GM21423 (cell line): ENCODE measurements at regions not wholly inside any gene's neighbourhood (a gene's known extent, or its start where the extent isn't known, plus 50 kb on each side); places are given as distances from the start of the nearest gene placed in this dataset.

Source experiments
- ATAC-seq: cut with Tn5 transposase; IDR thresholded peaks from one replicate; pipeline ENCODE4 v1.9.1; 2021; ENCODE audit warnings: mild to moderate bottlenecking, moderate library complexity; ENCODE audit not compliant: unreplicated experiment

DNA sequence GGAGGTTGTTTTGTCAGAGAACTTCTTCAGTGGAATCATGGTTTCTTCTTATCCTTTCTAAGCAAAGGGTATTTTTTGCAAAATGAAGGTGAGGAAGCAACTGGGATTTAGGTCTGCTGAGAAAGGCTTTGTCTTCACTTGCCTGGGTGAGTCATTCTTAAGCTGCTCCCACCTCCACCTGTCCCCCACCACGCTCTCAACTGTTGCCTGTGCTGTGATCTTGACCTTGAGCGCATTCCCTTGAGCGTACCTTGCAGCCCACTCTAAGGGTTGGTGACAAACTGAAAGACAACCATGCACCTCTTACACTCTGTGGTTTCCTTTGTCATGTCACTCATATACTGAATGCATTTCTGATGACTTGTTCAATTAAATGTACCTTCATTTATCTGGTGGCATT is 641.1 kb downstream of the RNF144B start:
- ATAC-seq = no peak

DNA sequence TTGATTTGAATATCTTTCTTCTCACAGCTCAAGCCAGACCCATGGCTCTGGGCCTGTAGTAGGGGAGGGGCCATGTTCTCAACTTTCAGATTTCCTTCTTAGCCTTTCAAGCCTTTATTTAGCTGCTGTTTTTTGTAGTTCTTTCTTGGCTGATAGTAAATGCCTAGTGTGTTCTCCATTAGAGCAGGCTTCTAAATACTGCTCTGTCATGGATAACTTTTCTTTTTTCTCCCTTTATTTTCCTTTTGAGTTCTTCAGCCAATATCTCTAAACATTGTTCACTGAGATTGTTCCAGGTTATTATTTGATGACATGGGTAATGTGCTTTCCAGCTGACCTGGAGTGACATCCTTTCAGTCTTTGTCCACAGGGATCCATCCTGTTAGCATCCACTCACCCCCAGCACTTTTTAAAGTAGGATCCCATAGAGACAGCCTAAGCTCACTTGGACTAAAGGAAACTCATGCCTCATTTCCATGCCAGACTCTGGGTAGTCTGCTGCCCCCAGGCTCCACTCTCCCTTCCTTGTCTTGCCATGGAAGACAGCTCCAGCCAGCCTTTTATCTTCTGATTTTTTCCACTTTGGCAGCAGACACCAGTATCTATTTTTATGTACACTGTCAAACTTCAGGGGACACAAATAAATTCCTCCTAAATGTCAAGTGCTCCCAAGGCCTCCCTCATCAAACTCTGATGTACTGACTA is 645.6 kb downstream of the RNF144B start:
- ATAC-seq = no peak

- no peak for ATAC-seq
These were observed 646.5 kb downstream of the RNF144B start for GRCh38 chr6:19033683-19034082.

DNA sequence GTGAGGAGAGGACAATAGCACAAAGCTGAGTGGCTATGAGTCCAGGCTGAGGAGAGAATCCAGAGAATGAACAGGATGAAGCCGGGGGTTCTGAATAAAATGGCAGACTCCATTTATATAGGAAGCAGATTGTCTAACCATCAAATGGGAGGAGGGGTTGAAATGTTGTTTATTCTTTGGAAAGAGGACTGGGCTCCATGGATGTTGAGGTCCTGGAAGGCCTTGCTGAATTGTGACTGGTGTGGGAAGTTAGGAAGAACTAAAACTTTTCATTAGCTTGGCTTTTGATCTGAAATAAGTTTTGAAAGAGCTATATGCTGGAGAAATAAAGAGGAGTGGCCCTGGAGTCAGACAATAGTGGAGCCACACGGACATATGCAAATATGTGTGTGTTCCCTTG is 647.8 kb downstream of the RNF144B start:
- no peak for ATAC-seq

DNA sequence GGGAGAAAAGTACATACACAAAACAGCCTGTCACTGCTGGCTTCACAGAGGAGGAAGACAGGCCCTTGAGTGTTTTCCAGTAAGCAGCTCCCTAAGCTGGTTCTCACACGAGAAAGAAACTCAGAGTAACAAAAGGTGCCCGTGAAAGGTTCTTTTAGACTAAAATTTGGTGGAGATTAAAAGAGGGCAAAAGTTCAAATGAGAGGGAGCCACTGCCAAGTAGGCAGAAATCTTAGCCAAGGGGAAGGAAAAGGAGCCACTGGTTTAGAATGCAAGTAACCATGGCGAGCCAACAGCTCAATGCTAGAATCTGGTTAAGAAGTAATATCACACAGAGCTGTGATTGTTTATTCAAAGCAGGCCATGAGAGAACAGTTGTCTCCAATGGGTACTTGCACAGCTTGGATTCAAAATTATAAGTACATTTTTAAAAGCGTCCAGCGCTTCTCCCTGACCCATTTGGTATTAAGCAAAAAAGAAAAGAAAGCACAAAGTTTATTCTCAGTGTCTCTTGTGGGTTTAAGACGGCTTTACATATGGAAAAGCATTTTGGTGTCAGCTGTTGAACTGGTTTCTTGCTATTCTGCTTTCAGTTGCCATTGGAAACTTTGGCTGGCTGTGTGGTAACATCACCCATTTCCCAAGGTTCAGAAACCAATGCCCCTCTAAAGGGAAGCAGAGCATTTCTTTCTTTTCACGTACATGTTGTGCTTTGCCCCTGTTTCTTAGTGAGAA is 648.5 kb downstream of the RNF144B start:
- no peak for ATAC-seq

GRCh38 chr6:19036196-19036555 is 649.0 kb downstream of the RNF144B start:
- no peak for ATAC-seq

GRCh38 chr6:19037607-19038006 is 650.5 kb downstream of the RNF144B start:
- ATAC-seq = no peak

DNA sequence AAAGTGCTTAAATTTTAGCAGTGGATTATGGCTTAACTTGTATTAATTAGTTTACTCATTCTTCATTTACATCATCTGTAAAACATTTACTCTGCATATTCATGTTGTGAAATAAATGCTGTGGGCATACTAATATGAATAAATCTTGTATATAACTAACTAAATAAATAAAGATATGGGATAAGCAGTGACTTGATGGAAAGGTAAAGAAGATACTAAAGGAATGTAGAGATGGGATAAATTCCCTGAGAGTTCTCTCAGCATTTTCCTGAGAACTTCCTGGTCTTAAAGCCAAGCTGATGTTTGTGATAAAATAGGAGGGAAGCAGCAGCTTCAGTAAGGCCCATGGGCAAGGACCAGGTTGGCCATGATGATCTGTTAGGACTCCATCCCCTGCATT is 652.1 kb downstream of the RNF144B start:
- ATAC-seq = no peak

GRCh38 chr6:19041906-19042305 is 654.8 kb downstream of the RNF144B start:
- no peak for ATAC-seq

DNA sequence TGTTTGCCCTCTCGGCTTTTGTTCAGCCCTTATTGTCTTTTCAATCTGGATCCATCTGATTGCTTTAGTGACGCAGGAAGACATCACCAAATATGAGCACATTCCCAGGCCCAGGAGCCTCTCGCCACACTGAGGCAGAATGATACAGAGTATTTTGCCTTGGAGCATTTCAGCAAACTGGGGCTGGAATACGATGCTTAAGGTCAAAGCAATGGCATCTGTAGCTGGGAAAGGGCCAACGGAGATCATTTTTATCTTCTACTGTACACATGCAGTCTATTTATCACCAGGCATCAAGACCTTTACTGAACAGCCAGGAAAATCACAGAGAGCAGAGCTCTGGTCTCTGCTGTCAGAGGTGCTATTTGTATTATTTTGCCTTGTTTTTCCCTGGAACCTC is 655.3 kb downstream of the RNF144B start:
- no peak for ATAC-seq

DNA sequence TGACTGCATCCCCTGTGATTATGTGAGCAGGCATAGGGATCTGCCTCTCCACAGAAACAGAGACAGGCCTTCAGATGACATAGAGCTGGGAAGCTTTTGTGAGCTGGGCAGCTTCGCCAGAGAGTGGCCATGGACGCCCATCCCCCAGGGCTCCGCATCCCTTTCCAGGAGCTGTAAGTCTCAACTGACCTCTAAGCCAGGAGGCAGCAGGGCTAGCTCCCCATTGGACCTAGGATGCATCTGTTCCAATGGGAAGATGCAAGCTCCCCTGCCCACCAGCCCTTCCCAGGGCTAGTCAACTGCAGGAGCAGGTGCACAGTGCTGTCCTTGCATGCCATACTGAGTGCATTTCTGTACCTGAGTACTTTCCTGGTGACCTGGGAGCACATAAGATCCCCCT is 663.6 kb downstream of the RNF144B start:
- ATAC-seq = no peak

DNA sequence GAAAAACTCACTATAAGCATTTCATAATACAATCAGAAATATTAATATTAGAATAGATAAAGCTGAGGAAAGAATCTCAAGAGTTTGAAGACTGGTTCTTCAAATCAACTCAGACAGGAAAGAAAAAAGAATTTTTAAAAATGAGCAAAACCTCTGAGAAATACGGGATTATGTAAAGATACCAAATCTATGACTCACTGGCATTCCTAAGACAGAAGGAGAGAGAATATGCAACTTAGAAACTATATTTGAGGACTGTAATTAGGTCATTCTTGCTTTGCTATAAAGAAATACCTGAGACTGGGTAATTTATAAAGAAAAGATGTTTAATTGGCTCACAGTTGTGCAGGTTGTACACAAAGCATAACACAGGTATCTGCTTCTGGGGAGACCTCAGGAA is 665.1 kb downstream of the RNF144B start:
- ATAC-seq = no peak

- no peak for ATAC-seq
These were observed 672.0 kb downstream of the RNF144B start for GRCh38 chr6:19059102-19059501.

GRCh38 chr6:19067165-19067564 is 680.0 kb downstream of the RNF144B start:
- no peak for ATAC-seq

DNA sequence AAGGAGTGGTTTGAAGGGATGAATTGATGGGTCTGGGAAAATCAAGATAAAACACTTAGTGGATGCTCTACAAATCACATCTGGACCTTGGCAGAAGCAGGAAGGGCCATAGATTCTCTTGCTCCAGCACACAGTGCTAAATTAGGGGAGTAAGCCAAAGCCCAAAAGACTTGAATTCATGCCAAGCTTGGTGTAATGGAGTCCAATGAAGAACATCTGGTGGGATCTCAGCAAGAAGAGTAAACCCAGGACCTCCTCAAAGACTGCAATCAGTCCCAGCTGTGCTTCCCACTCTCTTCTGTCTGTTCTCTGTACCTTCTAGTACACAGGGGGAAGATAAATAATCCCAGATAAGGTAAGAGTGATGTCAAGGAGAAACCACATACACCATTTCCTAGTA is 683.4 kb downstream of the RNF144B start:
- no peak for ATAC-seq

DNA sequence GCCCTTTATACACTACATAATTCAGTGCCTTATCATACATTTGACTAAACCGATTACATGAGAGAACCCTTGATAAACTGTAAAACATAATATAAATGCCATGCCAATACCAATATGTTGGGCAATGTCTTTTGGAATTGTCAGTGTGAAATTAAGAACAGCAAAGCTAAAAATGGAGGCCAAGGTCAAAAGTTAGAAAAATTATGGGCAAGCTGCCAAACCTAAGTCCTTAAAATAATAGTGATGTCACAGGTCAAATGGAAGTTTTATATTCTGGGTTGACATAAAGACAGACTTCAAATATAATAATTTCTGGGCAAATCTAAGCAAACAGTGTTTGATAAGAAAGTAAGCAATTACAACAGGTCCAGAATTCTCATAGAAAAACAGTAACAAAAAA is 696.7 kb downstream of the RNF144B start:
- no peak for ATAC-seq

DNA sequence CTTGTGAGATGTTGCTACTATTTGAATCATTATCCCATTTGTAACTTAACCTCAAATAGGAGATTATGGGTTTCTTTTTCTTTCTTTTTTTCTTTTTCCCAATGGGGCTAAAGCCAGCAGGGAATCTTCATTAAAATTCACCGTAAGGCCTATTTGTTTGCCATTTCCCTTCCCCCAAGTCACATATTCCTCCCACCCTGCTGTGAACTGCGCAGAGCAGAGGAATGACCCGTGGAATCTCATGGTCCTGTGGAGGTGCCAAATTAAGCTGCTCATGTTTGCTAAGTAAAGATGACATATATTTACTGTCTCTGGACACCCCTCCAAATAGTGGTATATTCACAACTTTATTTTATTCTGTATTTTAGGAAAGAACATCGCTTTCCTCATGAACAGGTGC is 699.3 kb downstream of the RNF144B start:
- ATAC-seq = no peak

DNA sequence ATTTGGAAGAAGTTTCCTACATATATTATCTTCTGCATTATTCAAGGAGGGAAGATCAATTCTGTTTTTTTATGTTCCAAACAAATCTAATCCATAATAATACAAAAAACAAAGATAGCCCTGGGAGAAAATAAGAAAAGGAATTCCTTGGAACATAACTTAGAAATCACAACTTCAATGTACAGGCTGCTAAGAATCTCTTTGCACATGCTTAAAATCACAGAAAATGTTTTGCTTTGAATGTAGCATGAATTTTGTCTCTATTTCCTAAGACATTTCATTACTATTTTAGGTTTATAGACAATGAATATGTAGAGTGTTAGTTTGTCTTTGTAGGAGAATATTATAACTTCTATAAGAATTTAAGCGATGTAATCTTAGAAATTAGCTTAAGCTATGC is 700.1 kb downstream of the RNF144B start:
- ATAC-seq = no peak

- ATAC-seq = no peak
These were observed 700.7 kb downstream of the RNF144B start for GRCh38 chr6:19087897-19088296.

DNA sequence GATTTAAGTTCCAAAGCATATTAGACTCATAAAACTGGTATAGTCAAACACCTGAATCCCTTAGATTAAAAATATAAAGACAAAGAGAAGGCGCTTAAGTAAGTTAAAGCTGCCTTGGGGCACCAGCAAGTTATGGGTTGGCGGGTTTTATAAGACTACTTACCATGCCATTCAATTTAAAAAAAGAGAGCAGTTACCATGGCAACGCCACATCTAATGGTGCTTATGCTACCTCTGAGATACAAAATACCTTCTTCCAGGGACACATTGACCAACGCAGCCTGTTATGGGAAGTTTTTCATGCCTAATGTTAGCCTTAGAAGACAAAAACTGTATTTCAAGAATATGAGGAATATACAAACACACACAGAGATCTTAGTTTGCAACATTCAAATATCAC is 713.6 kb downstream of the RNF144B start:
- ATAC-seq = no peak

DNA sequence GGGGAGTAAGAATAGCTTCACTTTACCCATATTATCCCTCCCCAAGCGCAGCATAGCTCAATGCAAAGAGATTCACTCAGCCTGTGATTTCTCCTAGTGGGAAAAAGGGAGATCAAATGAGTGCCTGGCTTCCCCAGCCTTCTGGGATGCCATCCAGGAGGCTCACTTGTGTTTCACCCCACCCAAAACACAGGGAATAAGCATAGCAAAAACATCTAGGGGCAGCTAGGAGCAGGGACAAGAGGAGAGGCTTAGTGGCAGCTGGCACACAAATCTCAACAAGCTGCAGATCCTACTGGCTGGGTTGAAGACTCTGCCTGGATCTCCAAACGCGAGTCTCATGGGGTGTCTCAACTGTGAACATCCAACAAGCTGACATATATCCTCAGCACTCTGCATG is 715.8 kb downstream of the RNF144B start:
- no peak for ATAC-seq

DNA sequence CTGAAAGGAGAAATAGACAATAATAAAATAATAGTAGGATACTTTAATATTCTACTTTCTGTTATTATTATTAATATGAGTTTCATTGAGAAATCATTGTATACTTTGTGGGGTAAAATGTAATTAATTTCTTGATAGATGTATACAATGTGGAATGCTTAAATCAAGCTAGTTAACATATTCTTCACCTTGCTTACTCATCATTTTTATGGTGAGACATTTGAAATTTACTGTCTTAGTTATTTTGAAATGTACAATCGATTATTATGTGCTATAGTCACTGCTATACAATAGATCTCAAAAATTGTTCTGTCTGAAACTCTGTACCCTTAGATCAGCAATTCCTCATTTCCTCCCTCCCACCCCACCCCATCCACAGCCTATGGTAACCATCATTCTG is 720.3 kb downstream of the RNF144B start:
- ATAC-seq = no peak

- ATAC-seq = no peak
These were observed 715.6 kb upstream of the ID4 start for GRCh38 chr6:19121521-19121920.
